Mesenteric fat pad (tissue), 1 donor: ENCODE measurements at regions not wholly inside any gene's neighbourhood (a gene's known extent, or its start where the extent isn't known, plus 50 kb on each side); places are given as distances from the start of the nearest gene placed in this dataset.

ENCODE experiments used
- DNase-seq: peaks from one replicate; pipeline ENCODE4 v3.0.0-alpha.2; 2020; ENCODE audit warnings: low spot score
- donor health status: DM: yes; HTN: yes; CAD: no.

DNA sequence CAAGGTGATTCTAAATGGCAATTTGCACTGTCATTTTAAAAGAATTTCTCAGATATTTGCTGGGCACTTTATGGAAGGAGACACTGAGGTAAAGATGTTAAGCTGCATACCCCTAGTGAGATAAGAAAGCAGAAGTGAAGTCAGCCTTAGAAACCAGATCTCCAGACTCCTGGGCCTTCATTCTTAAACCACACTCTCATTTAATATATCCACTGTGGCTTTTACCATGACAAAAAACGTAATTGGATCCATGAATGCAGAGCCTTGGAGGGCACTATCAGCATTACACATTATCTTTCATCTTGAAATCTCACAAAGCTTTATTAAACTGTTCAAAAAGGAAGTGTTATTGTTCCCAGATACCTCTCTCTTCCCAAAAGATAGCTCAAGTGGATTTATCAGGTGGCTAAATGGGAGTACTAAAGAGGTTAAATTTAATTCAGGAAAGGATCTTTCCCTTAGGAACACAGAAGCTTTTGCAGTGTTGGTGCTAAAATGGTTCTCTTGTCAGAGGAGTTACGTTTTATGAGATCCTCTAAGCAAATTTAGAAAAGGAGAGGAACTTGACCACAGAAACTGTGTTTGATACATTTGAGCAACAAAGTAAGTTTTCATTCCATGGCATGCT, 1060.4 kb downstream of the EFNB2 start:
- DNase-seq, result no peak

DNA sequence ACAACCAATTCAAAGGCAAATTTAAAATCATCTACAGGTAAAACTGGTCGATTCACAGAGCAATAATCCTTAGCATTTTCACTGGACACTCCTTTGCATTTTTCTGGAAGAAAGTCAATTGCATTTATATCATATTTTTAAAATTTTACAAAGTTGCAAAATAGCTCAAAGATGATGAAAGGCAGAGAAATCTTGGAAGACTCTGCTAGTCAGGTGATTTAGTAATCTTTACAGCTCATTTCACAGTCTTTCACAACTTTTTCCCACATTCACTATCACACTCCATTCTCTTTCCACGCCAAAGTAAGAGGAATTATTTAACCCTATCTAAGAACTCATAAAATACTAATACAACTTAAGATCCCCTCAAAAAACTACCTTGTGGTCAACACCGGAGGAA, 1063.8 kb downstream of the EFNB2 start:
- DNase-seq, result no peak

DNA sequence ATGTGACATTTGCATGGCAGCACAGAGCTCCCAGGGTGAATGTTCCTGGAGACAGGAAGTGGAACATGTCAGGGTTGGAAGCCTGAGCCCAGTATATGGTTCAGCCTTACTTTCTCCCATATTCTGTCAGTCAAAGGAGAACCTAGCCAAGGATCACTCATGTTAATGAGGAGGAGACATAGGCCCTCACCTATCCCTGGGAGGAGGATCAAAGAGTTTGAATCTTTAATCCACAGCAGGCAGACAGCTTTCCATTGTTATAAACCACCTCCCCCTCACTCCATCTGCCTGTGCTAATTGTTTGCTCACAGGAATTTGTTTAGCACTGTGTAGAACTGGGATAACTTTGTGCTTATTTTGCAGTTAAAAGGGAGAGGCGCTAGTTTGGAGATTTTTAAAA, 1069.1 kb downstream of the EFNB2 start:
- no peak for DNase-seq

DNA sequence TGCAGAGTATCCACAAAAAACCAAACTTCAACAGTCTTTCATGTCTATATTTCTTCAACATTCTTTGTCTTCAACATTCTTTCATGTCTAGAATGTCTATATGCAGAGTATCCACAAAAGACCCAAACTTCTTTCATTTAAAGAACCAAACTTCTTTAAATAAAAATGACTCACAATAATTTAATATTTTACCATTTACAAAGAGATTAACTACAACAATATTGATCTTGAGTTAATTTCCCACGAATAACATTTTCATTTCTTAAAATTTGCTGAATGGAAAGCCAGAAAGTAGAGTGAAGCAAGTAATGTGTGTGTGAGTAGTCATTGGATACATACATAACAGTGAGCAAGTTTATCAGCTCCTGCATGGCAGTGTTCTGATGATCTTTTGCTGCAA, 1069.7 kb downstream of the EFNB2 start, which contains the start of gene DAOA:
TSS of gene DAOA (plus strand) at position 301 of the 400 bp plus-strand sequence.
- no peak for DNase-seq

DNA sequence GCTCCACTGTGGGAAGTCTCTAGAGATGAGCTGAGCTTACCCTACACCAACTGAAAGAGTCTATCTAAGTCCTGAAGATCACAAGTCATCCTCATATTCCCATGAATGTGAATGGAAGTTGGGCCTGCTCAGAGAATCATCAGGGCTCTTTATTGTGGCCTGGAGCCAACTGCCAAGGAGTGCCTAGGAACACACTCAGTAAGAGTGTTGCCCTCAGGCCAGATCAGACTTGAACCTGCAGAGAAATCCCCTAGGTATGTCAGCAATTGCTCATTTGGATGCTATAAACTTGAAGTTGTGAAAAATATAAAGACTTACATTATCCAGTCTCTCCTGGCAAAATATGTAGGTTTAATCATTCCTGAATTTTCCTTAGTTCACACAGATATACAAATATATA, 1070.2 kb downstream of the EFNB2 start:
- DNase-seq, result no peak

DNA sequence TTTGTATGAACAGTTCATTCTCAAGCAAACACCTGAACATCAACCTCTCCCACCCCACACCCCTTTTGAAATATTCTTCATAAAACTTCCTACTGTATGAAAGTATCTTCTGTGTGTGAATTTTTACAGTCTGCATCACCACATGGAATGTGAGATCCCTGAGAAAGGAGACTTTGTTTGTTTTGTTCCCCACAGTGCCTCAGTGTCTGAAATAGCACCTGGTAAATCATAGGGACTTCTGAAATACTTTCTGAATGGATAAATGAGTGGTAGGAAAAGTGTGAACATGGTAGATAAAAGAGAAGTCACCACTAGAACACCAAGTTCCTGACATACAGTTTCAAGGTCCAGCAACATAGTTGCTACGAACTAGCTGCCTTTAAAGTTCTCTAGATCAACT, 1071.2 kb downstream of the EFNB2 start:
- no peak for DNase-seq

DNA sequence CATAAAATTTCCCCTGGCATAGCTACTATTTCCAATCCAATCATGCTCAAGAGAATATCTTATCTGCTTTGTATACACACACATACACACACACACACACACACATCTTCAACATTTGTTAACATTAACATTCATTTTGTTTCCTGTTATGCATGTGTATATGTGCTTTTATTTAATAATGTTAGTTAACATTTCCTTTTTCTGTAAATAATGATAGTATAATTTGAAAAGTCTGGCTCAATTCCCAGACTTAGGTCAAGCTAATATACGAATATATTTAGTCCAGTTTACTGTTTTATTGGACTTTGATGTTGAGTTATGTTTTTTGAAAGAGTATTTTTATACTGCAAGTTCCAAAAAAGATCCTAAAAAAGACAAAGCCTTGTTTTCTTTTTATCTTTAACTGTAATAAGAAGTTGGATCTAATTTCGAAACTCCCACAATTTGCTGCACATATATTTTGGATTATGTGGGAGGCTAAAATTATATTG, 1072.4 kb downstream of the EFNB2 start:
- DNase-seq, result no peak

DNA sequence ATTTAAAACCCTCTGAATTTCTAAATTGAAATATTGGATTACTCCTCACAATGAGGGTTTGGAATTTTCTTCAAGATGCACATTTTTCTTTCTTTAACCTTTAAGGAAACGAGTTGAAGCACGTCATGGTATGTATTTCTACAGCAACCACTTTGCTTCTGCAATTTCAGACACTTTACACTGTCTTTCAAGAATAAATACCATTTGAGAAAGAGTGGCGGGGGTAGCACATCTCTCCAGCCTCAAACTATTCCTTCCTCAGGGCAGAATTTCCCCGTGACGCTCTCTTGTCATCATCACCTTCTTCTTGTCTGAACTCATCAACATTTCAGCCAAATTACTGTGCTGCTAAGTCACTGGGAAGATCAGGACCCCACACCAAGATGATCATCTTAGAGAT, 1073.4 kb downstream of the EFNB2 start:
- no peak for DNase-seq

DNA sequence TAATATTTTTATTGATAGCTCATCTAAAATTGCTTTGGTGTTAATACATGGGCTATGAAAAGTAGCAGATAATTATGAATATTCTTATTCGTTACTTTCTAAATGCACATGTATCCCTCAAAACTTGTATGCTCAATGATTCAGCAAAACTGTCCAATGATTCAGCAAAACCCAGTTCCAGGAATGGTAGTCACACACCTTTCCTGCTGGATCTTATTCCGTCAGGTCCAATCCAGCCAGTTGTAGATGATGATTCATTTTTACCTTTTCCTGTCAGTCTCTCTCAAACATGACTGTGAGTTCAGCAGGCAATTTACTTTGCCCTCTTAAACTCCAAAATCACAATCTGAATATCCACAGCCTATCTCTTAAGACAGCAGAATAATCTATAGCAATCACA, 1082.6 kb downstream of the EFNB2 start:
- no peak for DNase-seq

DNA sequence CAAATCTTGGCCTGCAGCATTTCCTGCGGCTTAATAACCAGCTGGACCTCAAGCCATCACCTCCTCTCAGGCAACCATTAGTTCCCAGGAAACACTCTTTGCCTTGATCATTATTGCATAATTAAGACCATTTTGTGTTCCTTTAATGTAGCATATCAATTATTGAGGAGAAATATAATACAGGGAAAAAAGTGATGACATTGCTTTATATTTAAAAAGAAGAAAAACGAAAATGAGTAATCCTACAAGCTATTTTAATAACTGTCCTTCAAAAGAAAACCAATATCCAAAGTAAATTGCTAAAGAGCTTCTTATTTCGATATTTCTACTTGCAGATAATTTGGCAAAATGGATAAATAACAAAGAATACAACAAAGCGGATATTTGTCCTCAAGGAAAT, 1084.7 kb downstream of the EFNB2 start:
- no peak for DNase-seq

DNA sequence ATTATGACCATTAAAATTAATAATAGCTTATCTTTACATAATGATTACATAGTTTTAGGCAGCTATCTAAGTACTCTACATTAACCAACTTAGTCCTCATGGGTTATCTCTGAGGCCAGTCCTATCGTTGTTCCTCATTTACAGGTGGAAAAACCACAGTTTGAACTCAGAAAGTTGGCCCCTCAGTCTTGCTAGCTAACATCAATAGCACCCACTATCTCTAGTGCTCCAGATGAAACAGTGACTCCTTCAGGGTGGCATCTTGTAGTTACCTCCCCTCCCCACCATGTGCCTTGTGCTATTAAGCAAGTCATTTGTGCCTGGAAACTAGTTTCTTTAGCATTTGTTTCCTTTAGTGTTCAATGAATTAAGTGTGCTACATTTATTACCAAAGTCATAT, 1086.7 kb downstream of the EFNB2 start:
- DNase-seq, result no peak

DNA sequence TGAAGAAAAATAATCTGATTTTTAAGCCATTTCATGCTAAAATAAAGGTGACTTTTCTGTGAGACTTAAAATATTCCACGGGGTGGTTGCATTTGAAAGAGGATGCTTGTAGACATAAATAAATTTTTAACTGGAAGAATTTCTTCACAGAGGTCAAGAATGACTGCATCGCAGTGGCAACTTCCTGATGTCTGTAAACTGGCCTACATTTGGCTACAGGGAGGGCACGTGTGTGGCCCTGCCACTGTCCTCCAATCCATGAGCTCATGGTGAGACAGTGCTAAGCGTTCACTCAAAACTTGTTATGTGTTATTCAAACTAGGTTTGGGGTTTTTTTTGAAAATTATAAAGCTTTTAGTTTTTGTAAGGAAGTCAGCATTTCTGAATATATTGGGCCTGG, 1089.3 kb downstream of the EFNB2 start:
- no peak for DNase-seq

DNA sequence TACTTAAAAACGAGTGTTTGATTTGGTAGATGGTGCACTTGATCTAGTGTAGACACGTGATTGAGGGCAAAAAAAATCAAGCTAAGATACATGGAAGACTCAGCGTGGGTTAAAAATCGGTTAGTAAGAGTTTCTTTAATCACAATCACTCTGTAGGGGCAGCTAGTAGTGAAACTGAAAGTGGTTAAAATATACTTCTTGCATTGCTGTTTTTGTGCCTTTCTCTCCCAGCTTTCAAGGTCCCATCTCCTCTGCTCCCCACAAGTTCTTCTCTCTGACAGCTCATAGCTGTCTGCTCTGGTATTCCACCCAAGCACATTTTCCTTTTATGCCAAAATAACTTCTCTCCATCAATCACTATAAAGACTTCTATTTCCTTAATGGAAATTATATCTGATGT, 1089.7 kb downstream of the EFNB2 start:
- DNase-seq, result no peak

DNA sequence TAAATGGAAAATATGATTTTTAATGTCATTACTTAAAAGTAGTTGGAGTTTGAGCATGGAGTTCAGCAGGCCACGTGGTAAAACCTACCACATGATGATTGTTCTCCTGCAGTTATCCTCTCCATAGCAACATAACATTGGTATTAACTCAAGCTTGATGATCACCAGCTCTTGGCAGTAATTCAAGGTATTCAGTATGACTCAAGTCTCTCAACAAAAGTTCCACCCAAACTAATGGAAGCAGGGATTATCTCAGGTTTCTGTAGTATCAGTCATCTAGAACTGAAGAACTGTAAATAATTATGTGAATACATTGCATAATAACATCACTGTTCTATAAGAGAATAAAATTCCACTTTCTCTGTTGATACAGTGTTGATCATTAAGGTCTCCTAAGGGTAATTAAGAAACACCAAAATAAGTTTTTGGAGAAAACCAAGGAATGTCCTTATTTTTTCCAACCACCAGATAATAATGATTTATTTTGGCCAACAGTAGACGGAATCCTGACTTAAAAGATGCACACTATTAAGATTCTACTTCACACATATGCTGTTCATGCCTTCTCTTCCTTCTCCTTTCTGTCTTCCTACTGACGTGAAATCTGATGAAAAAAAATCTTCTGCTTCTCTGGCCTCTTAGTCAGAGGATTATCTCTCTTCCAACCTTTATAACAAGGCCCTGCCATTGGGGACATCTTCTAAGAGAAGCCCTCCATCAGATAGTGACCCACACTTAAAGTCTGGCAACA, 1092.3 kb downstream of the EFNB2 start:
- DNase-seq, result no peak

DNA sequence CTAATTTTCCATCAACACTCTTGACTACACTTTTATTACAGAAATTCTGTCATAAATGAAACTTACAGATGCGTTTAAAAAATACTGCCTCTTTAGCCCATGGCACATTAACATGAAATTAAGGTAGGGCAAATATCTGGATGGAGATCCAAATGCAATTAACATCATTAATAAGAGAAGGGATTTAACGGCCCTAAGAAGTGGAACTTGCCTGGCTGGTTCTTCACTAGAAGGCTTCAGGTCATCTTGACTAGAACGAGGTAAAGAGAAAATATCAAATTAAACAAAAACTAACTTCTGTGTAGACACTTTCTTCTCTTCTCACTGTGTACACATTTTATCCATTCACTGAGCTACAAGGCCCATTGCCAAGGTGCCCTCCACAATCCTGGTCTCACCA, 1093.4 kb downstream of the EFNB2 start:
- DNase-seq, result no peak

DNA sequence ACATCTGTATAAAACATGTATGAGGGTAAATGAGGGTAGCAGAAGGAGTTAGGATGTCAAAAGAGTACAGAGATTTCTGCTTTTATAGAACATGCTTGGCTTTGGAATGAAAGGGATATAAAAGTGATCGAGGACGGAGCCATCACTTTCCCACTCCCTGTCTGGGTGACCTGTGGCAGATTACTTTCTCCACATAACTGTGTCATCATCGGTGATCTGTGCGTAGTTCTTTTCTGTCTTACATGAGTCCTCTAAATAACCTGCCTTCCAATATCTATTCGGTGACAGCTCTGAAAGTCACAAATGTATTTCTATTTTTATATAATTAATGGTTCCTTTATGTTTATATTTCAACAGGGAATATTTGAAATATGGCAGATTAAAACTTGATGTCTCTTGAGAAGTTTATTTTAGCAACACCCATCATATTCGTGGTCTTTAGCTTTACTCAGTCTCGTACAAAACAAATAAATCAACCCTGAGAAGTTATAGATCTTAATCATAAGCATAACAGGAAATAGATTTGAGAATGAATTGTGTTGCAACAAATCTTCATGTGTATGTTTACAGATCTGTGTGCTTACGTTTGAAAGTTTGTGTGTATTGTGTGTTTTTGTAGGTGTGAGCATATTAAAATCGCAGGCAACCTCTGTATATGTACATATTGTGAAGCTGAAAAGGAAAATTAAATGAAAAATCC, 1094.3 kb downstream of the EFNB2 start:
- no peak for DNase-seq

DNA sequence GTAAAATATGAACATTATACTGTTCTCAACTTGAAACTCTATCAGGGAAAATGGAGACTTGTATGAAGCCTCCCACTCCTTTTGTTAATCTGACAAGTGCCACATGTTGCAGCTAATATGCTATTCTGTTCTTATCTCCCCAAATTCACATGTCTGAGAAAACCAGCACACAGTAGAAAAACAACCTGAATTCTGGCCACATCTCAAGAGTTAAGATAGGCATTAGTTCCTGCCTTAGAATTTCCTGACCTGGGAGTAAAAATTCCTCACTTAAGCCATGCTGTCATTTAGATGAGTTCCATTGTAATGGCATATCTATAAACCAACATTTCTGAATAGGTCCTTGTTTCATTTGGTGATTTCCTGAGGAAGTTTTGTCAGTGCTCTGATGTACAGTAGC, 1098.5 kb downstream of the EFNB2 start:
- DNase-seq, result no peak

DNA sequence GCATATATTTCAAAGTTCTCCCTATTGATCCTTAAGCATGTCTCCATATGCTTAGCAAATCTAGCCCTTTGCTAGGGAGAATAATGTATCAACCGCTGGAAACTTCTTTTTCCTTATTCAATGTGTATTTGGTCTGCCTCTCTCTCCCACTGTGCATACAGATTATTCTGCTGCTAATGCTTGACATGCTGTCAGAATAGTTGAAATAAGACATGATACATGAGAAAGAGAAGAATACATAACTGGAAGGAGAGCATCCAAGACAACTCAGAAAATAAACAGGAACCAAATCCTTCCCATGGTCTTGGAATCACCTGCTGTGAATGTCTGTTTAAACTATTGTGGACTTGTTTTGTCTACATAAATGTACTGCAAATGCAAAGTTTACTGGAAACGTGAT, 1103.0 kb downstream of the EFNB2 start:
- no peak for DNase-seq

DNA sequence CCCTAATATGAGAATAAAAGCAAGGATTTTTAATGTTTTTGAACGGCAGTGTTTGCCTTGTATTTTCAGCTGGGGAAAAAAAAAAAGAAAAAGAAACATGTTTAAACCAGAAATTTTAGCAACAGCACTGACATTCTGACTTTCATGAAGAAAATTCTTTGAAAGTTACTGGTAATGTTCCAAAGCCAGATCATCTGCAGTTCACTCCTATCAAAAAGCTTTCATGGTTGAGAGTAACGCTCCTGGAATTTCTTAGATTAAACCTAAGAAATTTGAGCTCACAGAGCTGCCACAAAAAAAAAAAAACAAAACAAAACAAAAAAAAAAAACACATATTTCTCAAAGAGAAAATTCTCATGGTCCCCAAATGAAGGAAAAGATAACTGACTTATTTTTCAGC, 1106.7 kb downstream of the EFNB2 start:
- no peak for DNase-seq

DNA sequence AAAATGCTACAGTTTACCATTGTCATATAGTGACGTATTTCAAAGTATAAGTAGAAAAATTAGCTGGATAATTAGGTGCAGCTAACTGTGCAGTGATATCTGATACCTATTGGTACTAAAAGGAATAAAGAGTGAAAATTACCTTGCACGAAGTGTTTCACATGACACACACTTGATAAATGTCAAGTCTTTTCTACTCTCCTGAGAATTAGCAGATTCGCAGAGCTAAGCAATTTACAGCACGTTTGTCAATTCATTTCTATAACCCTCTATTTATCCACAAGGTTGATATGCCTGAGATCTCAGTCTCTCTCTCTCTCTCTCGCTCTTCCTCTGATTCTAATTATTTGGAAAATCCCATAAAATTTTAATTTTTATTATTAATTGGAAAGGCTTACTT, 1109.0 kb downstream of the EFNB2 start:
- no peak for DNase-seq

DNA sequence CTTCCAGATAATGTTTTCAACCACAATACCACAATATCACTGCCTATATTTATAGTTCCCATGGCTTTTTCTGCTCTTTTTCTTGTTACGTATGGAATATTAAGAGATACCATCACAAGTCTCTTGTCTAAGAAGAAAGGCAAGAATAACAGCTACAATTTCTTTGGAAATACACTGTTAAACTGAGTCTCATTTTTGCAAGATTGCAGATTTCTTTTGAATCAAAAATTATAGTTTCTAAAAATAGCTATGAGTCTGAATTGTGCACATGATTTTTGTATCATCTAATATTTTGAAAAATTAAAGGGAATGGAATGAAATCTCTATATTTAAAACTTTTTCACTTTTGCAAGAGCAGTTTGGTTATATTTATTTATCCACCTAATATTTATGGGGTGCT, 1120.8 kb downstream of the EFNB2 start:
- DNase-seq, result no peak

DNA sequence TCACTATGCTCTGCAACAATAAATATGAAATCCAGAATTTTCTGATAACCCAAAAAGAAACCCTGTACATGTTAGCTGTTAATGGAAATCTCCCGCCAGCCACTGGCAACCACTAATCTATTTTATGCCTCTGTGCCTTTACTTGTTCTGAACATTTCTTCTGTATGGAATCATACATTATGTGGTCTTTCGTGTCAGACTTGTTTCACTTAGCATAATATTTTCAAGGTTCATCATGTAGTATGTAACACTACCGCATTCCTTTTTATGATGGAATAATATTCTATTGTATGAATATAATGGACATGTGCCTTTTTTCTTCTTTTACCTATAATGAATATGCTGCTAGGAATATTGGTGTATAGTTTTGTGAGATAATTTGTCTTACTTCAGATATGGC, 1123.3 kb downstream of the EFNB2 start:
- DNase-seq, result no peak

DNA sequence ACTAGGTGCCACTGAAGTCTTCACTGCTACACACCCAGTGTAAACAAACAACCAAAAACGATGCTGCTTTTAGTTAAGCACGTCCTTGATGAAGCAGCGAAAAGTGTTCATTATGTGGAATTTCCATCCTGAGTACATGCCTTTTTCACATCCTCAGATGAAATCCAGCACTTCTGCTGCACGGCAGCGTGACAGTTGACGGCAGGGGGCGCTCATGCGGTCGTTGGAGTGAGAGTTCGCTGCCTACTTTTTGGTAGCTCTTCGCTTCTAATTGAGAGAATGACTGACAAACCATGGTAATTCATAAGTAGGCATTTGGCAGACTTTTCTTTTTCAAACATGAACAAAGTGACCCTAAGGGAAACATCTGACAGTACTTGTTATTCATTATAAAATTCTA, 1124.9 kb downstream of the EFNB2 start:
- DNase-seq, result no peak
